GM21423 (cell line): ENCODE measurements at regions not wholly inside any gene's neighbourhood (a gene's known extent, or its start where the extent isn't known, plus 50 kb on each side); places are given as distances from the start of the nearest gene placed in this dataset.
"Not testable (repeated sequence)": the region's sequence is repeated elsewhere in the genome, so short reads cannot be mapped to it uniquely, and the experiment has no call there.

Source experiments
- ATAC-seq: cut with Tn5 transposase; IDR thresholded peaks from one replicate; pipeline ENCODE4 v1.9.1; 2021; ENCODE audit warnings: mild to moderate bottlenecking, moderate library complexity; ENCODE audit not compliant: unreplicated experiment

GRCh38 chr3:162597226-162597625 lies 1100.6 kb downstream of the OTOL1 start:
- ATAC-seq: no peak

- ATAC-seq: not testable (repeated sequence)
Measured at GRCh38 chr3:162598500-162598899, 1101.9 kb downstream of the OTOL1 start.

GRCh38 chr3:162599742-162600141 lies 1103.1 kb downstream of the OTOL1 start:
- not testable (repeated sequence) for ATAC-seq

GRCh38 chr3:162601101-162601670 lies 1104.6 kb downstream of the OTOL1 start:
- no peak for ATAC-seq

GRCh38 chr3:162602619-162603018 lies 1106.0 kb downstream of the OTOL1 start:
- ATAC-seq: no peak

- no peak for ATAC-seq
Measured at GRCh38 chr3:162605651-162606204, 1109.1 kb downstream of the OTOL1 start.

- ATAC-seq: no peak
Measured at GRCh38 chr3:162610261-162610660, 1113.7 kb downstream of the OTOL1 start.

- ATAC-seq: no peak
Measured at GRCh38 chr3:162612991-162613390, 1116.4 kb downstream of the OTOL1 start.

GRCh38 chr3:162626172-162626571 lies 1129.6 kb downstream of the OTOL1 start:
- no peak for ATAC-seq

GRCh38 chr3:162628531-162628930 lies 1131.9 kb downstream of the OTOL1 start:
- no peak for ATAC-seq

- no peak for ATAC-seq
Measured at GRCh38 chr3:162629372-162629771, 1132.8 kb downstream of the OTOL1 start.

- ATAC-seq: no peak
Measured at GRCh38 chr3:162632672-162633071, 1136.1 kb downstream of the OTOL1 start.

GRCh38 chr3:162640208-162640607 lies 1143.6 kb downstream of the OTOL1 start:
- ATAC-seq: not testable (repeated sequence)

GRCh38 chr3:162641317-162641716 lies 1144.7 kb downstream of the OTOL1 start:
- no peak for ATAC-seq

GRCh38 chr3:162641907-162642306 lies 1145.3 kb downstream of the OTOL1 start:
- ATAC-seq: no peak

GRCh38 chr3:162643245-162643644 lies 1146.6 kb downstream of the OTOL1 start:
- ATAC-seq: no peak

GRCh38 chr3:162647321-162647720 lies 1150.7 kb downstream of the OTOL1 start:
- ATAC-seq: no peak

- ATAC-seq: no peak
Measured at GRCh38 chr3:162658003-162658402, 1161.4 kb downstream of the OTOL1 start.

- ATAC-seq: no peak
Measured at GRCh38 chr3:162665684-162666391, 1169.2 kb downstream of the OTOL1 start.

GRCh38 chr3:162666835-162667234 lies 1170.2 kb downstream of the OTOL1 start:
- no peak for ATAC-seq

GRCh38 chr3:162670181-162670580 lies 1173.6 kb downstream of the OTOL1 start:
- no peak for ATAC-seq

GRCh38 chr3:162677475-162677874 lies 1180.9 kb downstream of the OTOL1 start:
- no peak for ATAC-seq
